Thyroid gland (tissue), 4 donors: ENCODE measurements at regions not wholly inside any gene's neighbourhood (a gene's known extent, or its start where the extent isn't known, plus 50 kb on each side); places are given as distances from the start of the nearest gene placed in this dataset.

Experiments used
- DNase-seq, 2 donors: peaks; one replicate each; pipeline ENCODE4 v3.0.0-alpha.2; 2019
- H3K27ac ChIP-seq, 3 donors: fragments of 200-600 bp; sonication (generic); 1 replicate in 2 of 3; 2 replicates in 1 of 3; pipeline ENCODE4 v1.5.1; 2016 to 2019; ENCODE audit warnings: mild to moderate bottlenecking in 1 of 3, moderate library complexity in 1 of 3
- H3K27me3 ChIP-seq: fragments of 200-600 bp; sonication (generic); one replicate; pipeline ENCODE4 v1.5.1; 2019
- H3K36me3 ChIP-seq, 2 donors: fragments of 200-600 bp; sonication (generic); one replicate each; pipeline ENCODE4 v1.5.1; 2016 to 2019
- H3K4me1 ChIP-seq, 2 donors: fragments of 200-600 bp; sonication (generic); one replicate each; pipeline ENCODE4 v1.5.1; 2017 to 2019
- H3K4me3 ChIP-seq, 3 donors: fragments of 200-600 bp; sonication (generic); replicated peaks in 1 of 3; 1 replicate in 2 of 3; 2 replicates in 1 of 3; pipeline ENCODE4 v1.5.1; 2016; ENCODE audit warnings: mild to moderate bottlenecking in 1 of 3
- H3K9me3 ChIP-seq: fragments of 200-600 bp; sonication (generic); one replicate; pipeline ENCODE4 v1.5.1; 2017
- CTCF ChIP-seq, 6 experiments: fragments of 200-600 bp in 3 of 6; fragments of 450-650 bp in 3 of 6; sonication (generic) in 3 of 6; IDR thresholded peaks; one replicate each; pipeline ENCODE4 v1.5.1; 2016 to 2019; ENCODE audit warnings: antibody characterized with exemption in 6 of 6, mild to moderate bottlenecking in 2 of 6, inconsistent platforms in 1 of 6, moderate library complexity in 1 of 6
- POLR2A ChIP-seq, 2 donors: fragments of 450-650 bp; IDR thresholded peaks; one replicate each; pipeline ENCODE4 v1.6.1; 2017; ENCODE audit warnings: antibody characterized with exemption in 2 of 2, mild to moderate bottlenecking in 2 of 2, moderate library complexity in 1 of 2
- whole genome bisulfite sequencing, 2 donors: methylation state at CpG; one replicate each; pipeline ENCODE4 v1.1.5; 2017; 5-methylcytosine and 5-hydroxymethylcytosine counted together
- intact Hi-C: fragments of 100-400 bp; cut with DNase I; formaldehyde crosslinking; loops from one replicate; pipeline ENCODE4 v1.15.1; 2023

- peaks cover 7 to 11% of the 10 kb centered on the region in 2 donors for H3K4me1 ChIP-seq
- H3K27ac ChIP-seq: no peak overlapping the region
- no peak for TF ChIP-seq POLR2A (IDR thresholded peaks at IDR 0.05)
- no peak for TF ChIP-seq CTCF (IDR thresholded peaks at IDR 0.05)
- WGBS, 2 donors: 91 to 94% methylated on average over 7 of the region's 7 CpGs
- H3K27me3 ChIP-seq: no peaks in the 10 kb centered on the region
- H3K9me3 ChIP-seq: no peaks in the 10 kb centered on the region
- intact Hi-C loops: no loop called here
- no peaks in the 10 kb centered on the region for H3K36me3 ChIP-seq
- DNase-seq: no peak
- no peak overlapping the region for H3K4me3 ChIP-seq
Observed at GRCh38 chr2:39525636-39526412, 88.7 kb upstream of the MAP4K3 start.

- TF ChIP-seq POLR2A (IDR thresholded peaks at IDR 0.05): no peak
- no peak for TF ChIP-seq CTCF (IDR thresholded peaks at IDR 0.05)
- Histone ChIP-seq H3K36me3 (no peaks in the 10 kb centered on the region), H3K27me3 (no peaks in the 10 kb centered on the region), H3K9me3 (no peaks in the 10 kb centered on the region), H3K27ac (no peak overlapping the region), H3K4me1 (peaks cover 7 to 11% of the 10 kb centered on the region in 2 donors), H3K4me3 (no peak overlapping the region)
- WGBS, 2 donors: 68 to 70% methylated on average over 5 of the region's 5 CpGs
- DNase-seq: no peak
- intact Hi-C loops: no loop called here
Observed at GRCh38 chr2:39528701-39529100, 91.6 kb upstream of the MAP4K3 start.

GRCh38 chr2:39529836-39530235 is 92.8 kb upstream of the MAP4K3 start:
- no peak overlapping the region for H3K27ac ChIP-seq
- TF ChIP-seq CTCF (IDR thresholded peaks at IDR 0.05) (no peak), POLR2A (IDR thresholded peaks at IDR 0.05) (no peak)
- DNase-seq: no peak
- H3K4me3 ChIP-seq: no peak overlapping the region
- H3K9me3 ChIP-seq: no peaks in the 10 kb centered on the region
- 91 to 93% methylated on average over 1 of the region's 1 CpG for WGBS, 2 donors
- H3K4me1 ChIP-seq: peaks cover 7 to 11% of the 10 kb centered on the region in 2 donors
- no peaks in the 10 kb centered on the region for H3K27me3 ChIP-seq
- H3K36me3 ChIP-seq: no peaks in the 10 kb centered on the region
- intact Hi-C loops: no loop called here

GRCh38 chr2:39530411-39530866 is 93.4 kb upstream of the MAP4K3 start:
- no peaks in the 10 kb centered on the region for H3K9me3 ChIP-seq
- no peak overlapping the region for H3K4me3 ChIP-seq
- peaks cover 2 to 6% of the 10 kb centered on the region in 2 donors for H3K4me1 ChIP-seq
- H3K27me3 ChIP-seq: no peaks in the 10 kb centered on the region
- H3K27ac ChIP-seq: no peak overlapping the region
- TF ChIP-seq CTCF (IDR thresholded peaks at IDR 0.05): peak in 1 of 6 experiments; percentile 24
- TF ChIP-seq POLR2A (IDR thresholded peaks at IDR 0.05): no peak
- no peak for DNase-seq
- WGBS, 2 donors: 38 to 52% methylated on average over 1 of the region's 1 CpG
- no peaks in the 10 kb centered on the region for H3K36me3 ChIP-seq
- intact Hi-C loops: no loop called here

- Histone ChIP-seq H3K27me3 (no peaks in the 10 kb centered on the region), H3K36me3 (no peaks in the 10 kb centered on the region), H3K4me1 (peaks cover 2 to 4% of the 10 kb centered on the region in 2 donors), H3K9me3 (no peaks in the 10 kb centered on the region), H3K27ac (no peak overlapping the region), H3K4me3 (no peak overlapping the region)
- 93 to 98% methylated on average over 7 of the region's 7 CpGs for WGBS, 2 donors
- intact Hi-C loops: no loop called here
- DNase-seq: no peak
- TF ChIP-seq POLR2A (IDR thresholded peaks at IDR 0.05) (no peak), CTCF (IDR thresholded peaks at IDR 0.05) (no peak)
Observed at GRCh38 chr2:39531220-39531777, 94.2 kb upstream of the MAP4K3 start.
